GM12878 (cell line): ENCODE measurements at regions not wholly inside any gene's neighbourhood (a gene's known extent, or its start where the extent isn't known, plus 50 kb on each side); places are given as distances from the start of the nearest gene placed in this dataset.

Experiments used
- MYB ChIP-seq: fragments of 150-350 bp; IDR thresholded peaks from 2 replicates; pipeline ENCODE4 v1.6.1; 2014; ENCODE audit warnings: mild to moderate bottlenecking, low read depth, low read length, borderline replicate concordance
- NRF1 ChIP-seq: conservative IDR thresholded peaks from 2 replicates; pipeline ENCODE4 v1.6.1; 2011; ENCODE audit warnings: mild to moderate bottlenecking, low read depth, low read length, improper control_type of control experiment
- POLR2AphosphoS5 ChIP-seq: IDR thresholded peaks from 2 replicates; pipeline ENCODE4 v1.6.1; 2011; ENCODE audit warnings: mild to moderate bottlenecking, low read length, inconsistent platforms

GRCh38 chr5:71924325-71924724, 182.9 kb upstream of the MAP1B start:
- TF ChIP-seq POLR2AphosphoS5 (no peak), MYB (no peak), NRF1 (no peak)
